A549 (cell line): ENCODE measurements at regions not wholly inside any gene's neighbourhood (a gene's known extent, or its start where the extent isn't known, plus 50 kb on each side); places are given as distances from the start of the nearest gene placed in this dataset.

Source experiments
- ATAC-seq, 2 experiments: fragments of 200-7000 bp in 1 of 2; fragments of >200 bp in 1 of 2; cut with Nextera tagmentation in 1 of 2; cut with Tn5 transposase in 1 of 2; 3 replicates each; pipeline versions ENCODE4 v1.8.0 to v1.9.1; 2018 to 2020; ENCODE audit warnings: mild to moderate bottlenecking in 1 of 2, moderate library complexity in 1 of 2
- CTCF ChIA-PET: fragments of 300-600 bp; sonication (Branson Sonifier 250); formaldehyde crosslinking; extraction: SDS; loops from one replicate; lab custom pipeline; 2021; ENCODE audit warnings: antibody characterized with exemption, inconsistent platforms; lab: Yijun Ruan, JAX
- POLR2A ChIA-PET: fragments of 350-600 bp; formaldehyde crosslinking; extraction: SDS; loops from one replicate; lab custom pipeline; 2021; ENCODE audit warnings: antibody characterized with exemption, inconsistent platforms; lab: Yijun Ruan, JAX
- DNase-seq, 2 experiments: peaks; one replicate each; pipeline versions ENCODE4 v3.0.0 to v3.0.0-alpha.2; 2011 to 2016; ENCODE audit warnings: low read depth in 1 of 2, low spot score in 1 of 2
- FAIRE-seq: peaks from 2 replicates; lab custom pipeline; 2011; peaks lifted over from hg19 to GRCh38; lab: Jason Lieb, UNC
- H3K27ac ChIP-seq, 2 experiments: fragments of >200 bp; sonication (Bioruptor Twin); formaldehyde crosslinking; 3 replicates each; pipeline ENCODE4 v1.5.1; 2016 to 2017
- H3K4me1 ChIP-seq: fragments of >200 bp; sonication (Bioruptor Twin); formaldehyde crosslinking; 3 replicates; pipeline ENCODE4 v1.6.1; 2016
- H3K4me2 ChIP-seq: fragments of >200 bp; sonication (Bioruptor Twin); formaldehyde crosslinking; 3 replicates; pipeline ENCODE4 v1.6.1; 2016
- H3K4me3 ChIP-seq: fragments of >200 bp; sonication (Bioruptor Twin); formaldehyde crosslinking; 3 replicates; pipeline ENCODE4 v1.5.1; 2016
- H3K9me3 ChIP-seq: fragments of >200 bp; sonication (Bioruptor Twin); formaldehyde crosslinking; 3 replicates; pipeline ENCODE4 v1.6.1; 2016
- BHLHE40 ChIP-seq: IDR thresholded peaks from 2 replicates; pipeline ENCODE4 v1.6.1; 2012; ENCODE audit warnings: low read depth, low read length, inconsistent platforms
- CHD2 ChIP-seq: fragments of 150-350 bp; IDR thresholded peaks from 2 replicates; pipeline ENCODE4 v1.6.1; 2014; ENCODE audit warnings: low read length; ENCODE audit not compliant: partially characterized antibody
- CHD4 ChIP-seq: fragments of 200-600 bp; sonication (generic); IDR thresholded peaks from 2 replicates; pipeline ENCODE4 v1.6.1; 2016; ENCODE audit warnings: antibody characterized with exemption, mild to moderate bottlenecking, borderline replicate concordance
- EHMT2 ChIP-seq: fragments of 200-600 bp; sonication (generic); IDR thresholded peaks from 2 replicates; pipeline ENCODE4 v1.6.1; 2016; ENCODE audit warnings: antibody characterized with exemption, low read depth, mild to moderate bottlenecking, moderate library complexity
- ESRRA ChIP-seq: fragments of 150-350 bp; IDR thresholded peaks from 2 replicates; pipeline ENCODE4 v1.6.1; 2014; ENCODE audit warnings: mild to moderate bottlenecking, low read length, borderline replicate concordance
- FOSB ChIP-seq: fragments of 250-450 bp; sonication (Bioruptor Pico); IDR thresholded peaks from 2 replicates; pipeline ENCODE4 v1.5.0; 2020; ENCODE audit warnings: mild to moderate bottlenecking, moderate library complexity
- FOXS1 ChIP-seq: fragments of 250-450 bp; sonication (Bioruptor Pico); IDR thresholded peaks from 2 replicates; pipeline ENCODE4 v1.5.0; 2020; ENCODE audit warnings: mild to moderate bottlenecking, moderate library complexity
- HDAC2 ChIP-seq: fragments of 200-600 bp; sonication (generic); IDR thresholded peaks from 2 replicates; pipeline ENCODE4 v1.6.1; 2016
- JUN ChIP-seq, 2 experiments: fragments of >200 bp; sonication (Bioruptor Twin); formaldehyde crosslinking; IDR thresholded peaks; 2 replicates in 1 of 2; 3 replicates in 1 of 2; pipeline ENCODE4 v1.6.1; 2016 to 2017
- JUNB ChIP-seq: fragments of >200 bp; sonication (Bioruptor Twin); formaldehyde crosslinking; IDR thresholded peaks from 2 replicates; pipeline ENCODE4 v1.6.1; 2016
- KDM1A ChIP-seq: fragments of 200-600 bp; sonication (generic); IDR thresholded peaks from 2 replicates; pipeline ENCODE4 v1.6.1; 2016; ENCODE audit warnings: low read depth, mild to moderate bottlenecking
- MAFK ChIP-seq: fragments of 450-650 bp; IDR thresholded peaks from 2 replicates; pipeline ENCODE4 v1.6.1; 2014; ENCODE audit not compliant: partially characterized antibody
- MAZ ChIP-seq: fragments of 150-350 bp; IDR thresholded peaks from 2 replicates; pipeline ENCODE4 v1.6.1; 2014; ENCODE audit warnings: antibody characterized with exemption, low read depth, low read length, borderline replicate concordance
- NPAS2 ChIP-seq: fragments of 250-450 bp; sonication (Bioruptor Pico); IDR thresholded peaks from 2 replicates; pipeline ENCODE4 v1.8.0; 2022; ENCODE audit warnings: mild to moderate bottlenecking, moderate library complexity, borderline replicate concordance
- NR3C1 ChIP-seq: fragments of >200 bp; sonication (Bioruptor Twin); formaldehyde crosslinking; IDR thresholded peaks from 3 replicates; pipeline ENCODE4 v1.6.1; 2017
- POLR2A ChIP-seq: IDR thresholded peaks from 2 replicates; pipeline ENCODE4 v1.6.1; 2012; ENCODE audit warnings: mild to moderate bottlenecking, low read length
- RAD21 ChIP-seq, 2 experiments: fragments of >200 bp in 1 of 2; sonication (Bioruptor Twin) in 1 of 2; formaldehyde crosslinking in 1 of 2; IDR thresholded peaks in 1 of 2; conservative IDR thresholded peaks in 1 of 2; 2 replicates in 1 of 2; 3 replicates in 1 of 2; pipeline ENCODE4 v1.6.1; 2012 to 2018; ENCODE audit warnings: inconsistent platforms in 1 of 2
- RARB ChIP-seq: fragments of 250-450 bp; sonication (Bioruptor Pico); IDR thresholded peaks from 2 replicates; pipeline ENCODE4 v1.8.0; 2021; ENCODE audit warnings: mild to moderate bottlenecking, moderate library complexity
- RCOR1 ChIP-seq: fragments of 150-350 bp; IDR thresholded peaks from 2 replicates; pipeline ENCODE4 v1.6.1; 2014; ENCODE audit warnings: antibody characterized with exemption, low read length, low read depth
- RNF2 ChIP-seq: fragments of 200-600 bp; sonication (generic); IDR thresholded peaks from 2 replicates; pipeline ENCODE4 v1.6.1; 2016; ENCODE audit warnings: low read depth, mild to moderate bottlenecking, antibody characterized with exemption, moderate library complexity, borderline replicate concordance
- TFCP2L1 ChIP-seq: fragments of 250-450 bp; sonication (Bioruptor Pico); IDR thresholded peaks from 2 replicates; pipeline ENCODE4 v1.5.0; 2021; ENCODE audit warnings: mild to moderate bottlenecking
- ZFP36 ChIP-seq: fragments of 450-650 bp; IDR thresholded peaks from 2 replicates; pipeline ENCODE4 v1.6.1; 2014; ENCODE audit warnings: borderline replicate concordance; ENCODE audit not compliant: partially characterized antibody
- ZNF302 ChIP-seq: fragments of 250-450 bp; sonication (Bioruptor Pico); IDR thresholded peaks from 2 replicates; pipeline ENCODE4 v1.9.0; 2021; ENCODE audit warnings: inconsistent platforms, mild to moderate bottlenecking, moderate library complexity
- WGBS: methylation state at CpG from one replicate; pipeline ENCODE4 v1.1.6; 2017; ENCODE audit errors: missing lambda C conversion rate; 5-methylcytosine and 5-hydroxymethylcytosine counted together
- TF ChIP-seq, protein P1 (sequence below): fragments of 150-350 bp; IDR thresholded peaks from 2 replicates; pipeline ENCODE4 v1.6.1; 2014; ENCODE audit warnings: low read depth, mild to moderate bottlenecking, low read length
- TF ChIP-seq, protein P2 (sequence below): fragments of >200 bp; sonication (Bioruptor Twin); formaldehyde crosslinking; IDR thresholded peaks from 3 replicates; pipeline ENCODE4 v1.5.1; 2016
- TF ChIP-seq, protein P3 (sequence below): fragments of 450-650 bp; IDR thresholded peaks from 2 replicates; pipeline ENCODE4 v1.6.1; 2014; ENCODE audit warnings: antibody characterized with exemption
- TF ChIP-seq, protein P4 (sequence below): fragments of 200-600 bp; sonication (generic); IDR thresholded peaks from 2 replicates; pipeline ENCODE4 v1.6.1; 2016; ENCODE audit warnings: antibody characterized with exemption, mild to moderate bottlenecking, moderate library complexity
- TF ChIP-seq, protein P5 (sequence below): IDR thresholded peaks from 2 replicates; pipeline ENCODE4 v1.6.1; 2012; ENCODE audit warnings: low read depth, borderline replicate concordance
- TF ChIP-seq, protein P6 (sequence below): fragments of 250-450 bp; sonication (Bioruptor Pico); IDR thresholded peaks from 2 replicates; pipeline ENCODE4 v1.5.0; 2021; ENCODE audit warnings: mild to moderate bottlenecking, moderate library complexity, borderline replicate concordance

DNA sequence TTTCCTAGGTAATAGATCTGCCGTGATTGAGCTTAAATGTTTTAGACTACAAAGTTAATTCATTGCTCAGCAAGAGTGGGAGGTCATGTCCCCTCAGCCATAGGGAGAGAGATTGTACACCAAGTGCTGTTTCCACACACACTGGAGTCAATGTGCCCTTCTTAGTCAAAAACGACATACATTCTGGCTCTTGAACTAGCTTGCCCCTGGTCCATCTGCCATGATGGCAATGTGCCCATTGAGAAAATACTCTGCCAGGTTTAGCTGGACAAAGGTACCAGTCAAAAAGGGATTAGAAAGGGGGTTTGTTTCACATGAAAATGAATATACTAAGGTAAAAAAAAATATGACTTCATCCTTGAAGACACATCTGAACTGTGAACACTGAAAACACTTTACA lies 377.1 kb upstream of the ADGRL3 start:
- H3K4me3 ChIP-seq = no peak overlapping the region
- ChIA-PET POLR2A (no interaction called here), CTCF (no interaction called here)
- 2% methylated on average over 2 of the region's 2 CpGs for WGBS
- no peak for ATAC-seq
- no peak overlapping the region for H3K27ac ChIP-seq
- DNase-seq = no peak
- TF ChIP-seq ESRRA = no peak
- TF ChIP-seq HDAC2 = no peak
- TF ChIP-seq, protein P1, sequence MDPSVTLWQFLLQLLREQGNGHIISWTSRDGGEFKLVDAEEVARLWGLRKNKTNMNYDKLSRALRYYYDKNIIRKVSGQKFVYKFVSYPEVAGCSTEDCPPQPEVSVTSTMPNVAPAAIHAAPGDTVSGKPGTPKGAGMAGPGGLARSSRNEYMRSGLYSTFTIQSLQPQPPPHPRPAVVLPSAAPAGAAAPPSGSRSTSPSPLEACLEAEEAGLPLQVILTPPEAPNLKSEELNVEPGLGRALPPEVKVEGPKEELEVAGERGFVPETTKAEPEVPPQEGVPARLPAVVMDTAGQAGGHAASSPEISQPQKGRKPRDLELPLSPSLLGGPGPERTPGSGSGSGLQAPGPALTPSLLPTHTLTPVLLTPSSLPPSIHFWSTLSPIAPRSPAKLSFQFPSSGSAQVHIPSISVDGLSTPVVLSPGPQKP = no peak
- no peak for TF ChIP-seq RCOR1
- no peak for TF ChIP-seq POLR2A
- TF ChIP-seq, protein P2, sequence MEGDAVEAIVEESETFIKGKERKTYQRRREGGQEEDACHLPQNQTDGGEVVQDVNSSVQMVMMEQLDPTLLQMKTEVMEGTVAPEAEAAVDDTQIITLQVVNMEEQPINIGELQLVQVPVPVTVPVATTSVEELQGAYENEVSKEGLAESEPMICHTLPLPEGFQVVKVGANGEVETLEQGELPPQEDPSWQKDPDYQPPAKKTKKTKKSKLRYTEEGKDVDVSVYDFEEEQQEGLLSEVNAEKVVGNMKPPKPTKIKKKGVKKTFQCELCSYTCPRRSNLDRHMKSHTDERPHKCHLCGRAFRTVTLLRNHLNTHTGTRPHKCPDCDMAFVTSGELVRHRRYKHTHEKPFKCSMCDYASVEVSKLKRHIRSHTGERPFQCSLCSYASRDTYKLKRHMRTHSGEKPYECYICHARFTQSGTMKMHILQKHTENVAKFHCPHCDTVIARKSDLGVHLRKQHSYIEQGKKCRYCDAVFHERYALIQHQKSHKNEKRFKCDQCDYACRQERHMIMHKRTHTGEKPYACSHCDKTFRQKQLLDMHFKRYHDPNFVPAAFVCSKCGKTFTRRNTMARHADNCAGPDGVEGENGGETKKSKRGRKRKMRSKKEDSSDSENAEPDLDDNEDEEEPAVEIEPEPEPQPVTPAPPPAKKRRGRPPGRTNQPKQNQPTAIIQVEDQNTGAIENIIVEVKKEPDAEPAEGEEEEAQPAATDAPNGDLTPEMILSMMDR = no peak
- TF ChIP-seq CHD4 = no peak
- TF ChIP-seq JUN (IDR thresholded peaks at IDR 0.05) = no peak
- TF ChIP-seq BHLHE40 = no peak
- no peak for TF ChIP-seq RNF2
- TF ChIP-seq FOXS1 (CRISPR knock-in tag) = no peak
- no peak for TF ChIP-seq RARB (CRISPR knock-in tag)
- TF ChIP-seq, protein P3, sequence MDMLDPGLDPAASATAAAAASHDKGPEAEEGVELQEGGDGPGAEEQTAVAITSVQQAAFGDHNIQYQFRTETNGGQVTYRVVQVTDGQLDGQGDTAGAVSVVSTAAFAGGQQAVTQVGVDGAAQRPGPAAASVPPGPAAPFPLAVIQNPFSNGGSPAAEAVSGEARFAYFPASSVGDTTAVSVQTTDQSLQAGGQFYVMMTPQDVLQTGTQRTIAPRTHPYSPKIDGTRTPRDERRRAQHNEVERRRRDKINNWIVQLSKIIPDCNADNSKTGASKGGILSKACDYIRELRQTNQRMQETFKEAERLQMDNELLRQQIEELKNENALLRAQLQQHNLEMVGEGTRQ = no peak
- TF ChIP-seq, protein P4, sequence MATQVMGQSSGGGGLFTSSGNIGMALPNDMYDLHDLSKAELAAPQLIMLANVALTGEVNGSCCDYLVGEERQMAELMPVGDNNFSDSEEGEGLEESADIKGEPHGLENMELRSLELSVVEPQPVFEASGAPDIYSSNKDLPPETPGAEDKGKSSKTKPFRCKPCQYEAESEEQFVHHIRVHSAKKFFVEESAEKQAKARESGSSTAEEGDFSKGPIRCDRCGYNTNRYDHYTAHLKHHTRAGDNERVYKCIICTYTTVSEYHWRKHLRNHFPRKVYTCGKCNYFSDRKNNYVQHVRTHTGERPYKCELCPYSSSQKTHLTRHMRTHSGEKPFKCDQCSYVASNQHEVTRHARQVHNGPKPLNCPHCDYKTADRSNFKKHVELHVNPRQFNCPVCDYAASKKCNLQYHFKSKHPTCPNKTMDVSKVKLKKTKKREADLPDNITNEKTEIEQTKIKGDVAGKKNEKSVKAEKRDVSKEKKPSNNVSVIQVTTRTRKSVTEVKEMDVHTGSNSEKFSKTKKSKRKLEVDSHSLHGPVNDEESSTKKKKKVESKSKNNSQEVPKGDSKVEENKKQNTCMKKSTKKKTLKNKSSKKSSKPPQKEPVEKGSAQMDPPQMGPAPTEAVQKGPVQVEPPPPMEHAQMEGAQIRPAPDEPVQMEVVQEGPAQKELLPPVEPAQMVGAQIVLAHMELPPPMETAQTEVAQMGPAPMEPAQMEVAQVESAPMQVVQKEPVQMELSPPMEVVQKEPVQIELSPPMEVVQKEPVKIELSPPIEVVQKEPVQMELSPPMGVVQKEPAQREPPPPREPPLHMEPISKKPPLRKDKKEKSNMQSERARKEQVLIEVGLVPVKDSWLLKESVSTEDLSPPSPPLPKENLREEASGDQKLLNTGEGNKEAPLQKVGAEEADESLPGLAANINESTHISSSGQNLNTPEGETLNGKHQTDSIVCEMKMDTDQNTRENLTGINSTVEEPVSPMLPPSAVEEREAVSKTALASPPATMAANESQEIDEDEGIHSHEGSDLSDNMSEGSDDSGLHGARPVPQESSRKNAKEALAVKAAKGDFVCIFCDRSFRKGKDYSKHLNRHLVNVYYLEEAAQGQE = no peak
- no peak for TF ChIP-seq RAD21 (conservative IDR thresholded peaks at IDR 0.05 in 1 of 2, IDR thresholded peaks at IDR 0.05 in 1 of 2)
- TF ChIP-seq MAFK = no peak
- TF ChIP-seq EHMT2 = no peak
- H3K4me2 ChIP-seq = no peak overlapping the region
- H3K9me3 ChIP-seq = no peaks in the 10 kb centered on the region
- FAIRE-seq = no peak
- H3K4me1 ChIP-seq = no peaks in the 10 kb centered on the region

DNA sequence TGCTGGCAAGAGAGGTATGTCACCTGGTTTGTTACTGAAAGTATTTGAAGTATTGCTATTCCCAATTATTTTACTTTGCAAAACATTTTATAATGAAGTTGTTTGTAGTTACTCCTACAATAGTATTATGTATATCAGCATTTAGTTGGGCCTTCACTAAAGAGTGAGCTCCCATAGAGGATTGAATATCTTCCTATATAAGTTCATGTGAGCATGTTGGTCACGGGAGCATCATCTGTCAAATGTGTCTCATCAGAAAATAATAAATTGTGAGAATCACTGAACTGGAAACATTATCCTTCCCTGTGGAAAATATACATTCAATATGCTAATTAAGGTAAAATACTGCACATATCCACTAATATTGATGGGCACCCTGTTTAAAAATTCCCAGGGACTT lies 360.1 kb upstream of the ADGRL3 start:
- no peak overlapping the region for H3K27ac ChIP-seq
- POLR2A ChIA-PET = no interaction called here
- CTCF ChIA-PET = no interaction called here
- FAIRE-seq (no peak), ATAC-seq (no peak), DNase-seq (no peak)
- WGBS = 10% methylated on average over 1 of the region's 1 CpG
- no peaks in the 10 kb centered on the region for H3K4me1 ChIP-seq
- H3K4me3 ChIP-seq = no peak overlapping the region
- H3K4me2 ChIP-seq = no peak overlapping the region
- no peaks in the 10 kb centered on the region for H3K9me3 ChIP-seq
- no peak for TF ChIP-seq NPAS2 (CRISPR knock-in tag)
- TF ChIP-seq ZNF302 (CRISPR knock-in tag) = no peak
- no peak for TF ChIP-seq KDM1A
- TF ChIP-seq JUNB = no peak
- TF ChIP-seq, protein P5, sequence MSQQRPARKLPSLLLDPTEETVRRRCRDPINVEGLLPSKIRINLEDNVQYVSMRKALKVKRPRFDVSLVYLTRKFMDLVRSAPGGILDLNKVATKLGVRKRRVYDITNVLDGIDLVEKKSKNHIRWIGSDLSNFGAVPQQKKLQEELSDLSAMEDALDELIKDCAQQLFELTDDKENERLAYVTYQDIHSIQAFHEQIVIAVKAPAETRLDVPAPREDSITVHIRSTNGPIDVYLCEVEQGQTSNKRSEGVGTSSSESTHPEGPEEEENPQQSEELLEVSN = no peak
- TF ChIP-seq CHD2 = no peak
- no peak for TF ChIP-seq ZFP36
- TF ChIP-seq, protein P6, sequence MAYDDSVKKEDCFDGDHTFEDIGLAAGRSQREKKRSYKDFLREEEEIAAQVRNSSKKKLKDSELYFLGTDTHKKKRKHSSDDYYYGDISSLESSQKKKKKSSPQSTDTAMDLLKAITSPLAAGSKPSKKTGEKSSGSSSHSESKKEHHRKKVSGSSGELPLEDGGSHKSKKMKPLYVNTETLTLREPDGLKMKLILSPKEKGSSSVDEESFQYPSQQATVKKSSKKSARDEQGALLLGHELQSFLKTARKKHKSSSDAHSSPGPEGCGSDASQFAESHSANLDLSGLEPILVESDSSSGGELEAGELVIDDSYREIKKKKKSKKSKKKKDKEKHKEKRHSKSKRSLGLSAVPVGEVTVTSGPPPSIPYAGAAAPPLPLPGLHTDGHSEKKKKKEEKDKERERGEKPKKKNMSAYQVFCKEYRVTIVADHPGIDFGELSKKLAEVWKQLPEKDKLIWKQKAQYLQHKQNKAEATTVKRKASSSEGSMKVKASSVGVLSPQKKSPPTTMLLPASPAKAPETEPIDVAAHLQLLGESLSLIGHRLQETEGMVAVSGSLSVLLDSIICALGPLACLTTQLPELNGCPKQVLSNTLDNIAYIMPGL (CRISPR knock-in tag) = no peak
- TF ChIP-seq NR3C1 = no peak
- no peak for TF ChIP-seq MAZ
- TF ChIP-seq FOSB = no peak
- no peak for TF ChIP-seq TFCP2L1 (CRISPR knock-in tag)
